HG03469 (cell line): ENCODE measurements at regions not wholly inside any gene's neighbourhood (a gene's known extent, or its start where the extent isn't known, plus 50 kb on each side); places are given as distances from the start of the nearest gene placed in this dataset.

Experiments used
- ATAC-seq: cut with Tn5 transposase; IDR thresholded peaks from one replicate; pipeline ENCODE4 v1.9.1; 2021; ENCODE audit warnings: mild to moderate bottlenecking, moderate library complexity, moderate number of reproducible peaks; ENCODE audit not compliant: unreplicated experiment

DNA sequence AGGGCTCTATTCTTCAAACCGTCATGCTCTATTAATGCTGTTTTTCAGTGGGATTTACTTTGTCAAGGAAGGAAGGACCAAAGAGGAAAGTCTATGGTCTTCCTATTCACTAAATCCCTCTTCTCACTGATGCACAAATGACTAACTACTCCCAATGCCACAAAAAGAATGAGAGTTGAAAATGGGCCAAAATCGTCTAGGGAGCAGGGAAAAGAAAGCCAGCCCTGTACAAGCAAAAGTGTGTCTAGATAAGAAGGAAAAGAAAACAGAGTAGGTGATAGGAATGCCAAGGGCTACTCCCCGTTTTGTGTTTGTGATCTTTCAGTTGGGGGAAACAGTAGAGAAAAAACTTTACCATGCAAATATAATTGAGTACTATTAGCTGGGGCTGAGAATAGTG, 97.2 kb upstream of the TMCO5A start:
- ATAC-seq, result no peak

DNA sequence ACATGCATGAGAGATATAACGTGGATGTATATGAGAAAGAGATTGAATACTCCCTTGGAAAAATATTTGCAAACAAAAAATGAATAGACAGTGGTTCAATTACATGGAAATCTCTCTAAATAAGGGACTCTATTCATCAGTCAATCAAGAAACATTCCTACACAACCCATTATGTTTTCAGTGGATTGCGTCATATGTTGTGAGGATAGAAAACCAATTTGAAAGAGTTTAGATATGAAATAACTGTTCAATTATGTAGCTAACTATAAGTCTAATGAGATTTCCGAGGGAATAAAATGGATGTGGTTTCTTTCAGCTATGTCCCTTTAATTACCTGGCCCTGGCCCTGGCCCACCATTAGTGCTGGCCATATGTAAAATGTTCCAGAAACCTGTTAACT, 86.7 kb upstream of the TMCO5A start:
- ATAC-seq, result no peak

DNA sequence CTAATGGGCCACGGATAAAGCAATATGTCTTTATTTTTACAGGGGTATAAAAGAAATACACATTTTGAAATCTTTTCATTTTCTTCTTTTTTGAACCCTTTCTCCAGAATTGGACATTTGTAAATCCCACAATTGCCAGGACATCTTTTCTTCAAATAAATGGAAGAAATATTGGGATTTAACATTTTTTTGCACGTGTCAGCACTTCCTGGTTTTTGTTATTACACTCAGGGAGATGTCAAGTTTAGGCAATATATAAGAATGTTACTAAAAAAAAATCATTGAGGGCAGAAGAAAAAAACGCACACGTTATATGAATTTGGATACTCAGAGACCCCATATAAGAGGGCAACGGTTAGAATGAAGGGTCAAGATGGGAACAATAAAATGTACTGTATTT, 78.3 kb upstream of the TMCO5A start:
- no peak for ATAC-seq

DNA sequence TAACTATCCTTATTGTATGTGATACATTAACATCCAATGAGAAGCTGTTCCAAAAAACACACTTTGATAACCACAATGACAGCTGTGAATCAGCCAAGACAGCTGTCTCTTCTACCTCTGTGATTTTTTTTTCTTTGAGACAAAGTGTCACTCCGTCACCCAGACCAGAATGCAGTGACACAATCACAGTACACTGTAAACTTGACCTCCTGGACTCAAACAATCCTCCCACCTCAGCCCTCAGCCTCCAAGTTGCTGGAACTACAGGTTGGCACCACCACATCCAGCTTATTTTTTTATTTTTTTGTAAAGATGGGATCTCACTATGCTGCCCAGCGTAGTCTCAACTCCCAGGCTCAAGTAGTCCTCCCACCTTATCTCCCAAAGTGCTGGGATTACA, 73.5 kb upstream of the TMCO5A start:
- no peak for ATAC-seq

DNA sequence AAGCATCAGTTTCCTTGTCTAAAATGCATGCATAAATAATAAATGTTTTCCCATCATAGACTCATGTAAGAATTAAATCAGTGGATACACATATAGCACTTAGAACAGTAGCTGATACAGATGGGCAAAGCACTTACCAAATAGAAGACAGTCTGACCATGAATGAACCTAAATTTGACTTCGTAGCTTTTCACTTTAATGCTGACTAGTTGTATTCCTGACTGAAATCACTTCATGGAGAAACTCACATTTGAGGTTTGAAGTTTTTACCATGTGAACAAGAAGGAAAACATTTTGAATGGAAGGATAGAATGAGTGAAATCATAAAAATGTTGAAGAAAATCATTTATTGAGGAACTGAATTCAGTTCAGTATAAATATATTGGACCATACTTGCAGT, 68.8 kb upstream of the TMCO5A start:
- ATAC-seq, result no peak

DNA sequence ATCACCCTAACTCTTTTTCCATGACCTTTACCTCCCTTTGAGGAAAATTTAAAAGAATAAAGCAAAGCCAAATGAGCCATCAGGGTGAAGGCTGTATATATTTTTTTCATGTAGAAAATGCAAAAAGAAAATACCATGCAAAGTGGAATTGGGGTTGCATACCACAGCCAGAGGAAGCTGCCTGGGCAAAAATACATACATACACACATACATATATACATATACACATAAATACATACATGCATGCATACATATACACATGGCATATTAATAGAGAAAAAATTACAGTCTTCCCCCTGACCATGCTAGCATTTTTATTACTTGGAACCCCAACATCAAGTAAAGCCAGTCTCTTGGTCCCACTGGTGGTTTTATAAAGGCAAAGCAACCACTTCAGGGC, 63.7 kb upstream of the TMCO5A start:
- no peak for ATAC-seq

DNA sequence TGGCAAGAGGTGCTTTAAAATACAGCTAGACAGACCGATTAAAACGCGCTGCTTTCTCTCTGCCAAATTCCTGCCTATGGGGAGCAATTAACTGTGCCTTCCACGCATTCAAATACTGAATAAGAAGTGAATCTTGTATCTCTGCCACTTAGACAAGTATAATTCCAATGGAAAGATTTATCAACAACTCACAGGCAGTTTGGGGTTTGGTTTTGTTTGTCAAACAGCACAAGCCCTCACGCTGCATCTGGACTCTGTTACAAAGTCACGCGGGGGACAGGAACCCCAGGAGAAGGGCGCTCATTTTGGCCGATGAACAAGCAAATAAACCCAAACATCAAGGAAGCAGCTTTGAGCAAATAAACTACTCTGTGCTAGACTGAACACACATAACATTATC, 61.8 kb upstream of the TMCO5A start:
- no peak for ATAC-seq

DNA sequence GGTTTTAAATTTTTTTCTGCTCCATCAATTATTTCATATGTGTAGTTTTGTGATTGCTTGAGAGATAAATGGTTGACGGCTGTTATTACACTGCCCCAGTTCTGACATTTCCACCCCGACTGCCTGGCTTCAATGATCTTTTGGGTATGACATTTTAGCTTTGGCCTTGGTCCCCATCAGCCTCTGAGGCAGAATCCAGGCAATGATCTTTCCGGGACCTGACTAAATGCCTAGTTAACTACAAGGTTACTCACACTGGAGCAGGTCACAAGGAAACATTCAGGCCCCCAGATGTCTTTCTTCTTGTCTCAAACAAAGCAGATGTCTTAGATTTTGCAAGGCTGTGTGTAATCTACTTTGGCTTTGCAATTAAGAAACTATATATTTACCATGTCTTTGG, 61.1 kb upstream of the TMCO5A start:
- no peak for ATAC-seq

DNA sequence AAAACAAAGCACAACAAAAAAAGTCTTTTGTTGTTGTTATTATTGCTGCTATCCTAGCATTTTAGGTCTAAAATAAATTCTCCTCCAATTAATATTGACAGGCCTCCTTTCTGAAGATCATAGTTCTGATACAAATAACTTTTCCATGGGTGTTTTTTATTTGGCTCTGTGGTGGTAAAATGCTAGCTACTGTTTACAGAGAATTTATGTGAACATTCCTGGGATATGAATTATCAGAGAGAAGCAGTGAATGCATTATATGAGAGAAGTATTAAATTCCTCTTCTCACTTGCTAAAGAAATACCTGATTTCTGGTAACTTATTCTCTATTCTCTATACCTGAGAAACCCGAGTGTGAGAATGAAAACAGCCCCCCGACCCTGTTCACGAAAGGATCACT, 57.5 kb upstream of the TMCO5A start:
- ATAC-seq, result no peak

DNA sequence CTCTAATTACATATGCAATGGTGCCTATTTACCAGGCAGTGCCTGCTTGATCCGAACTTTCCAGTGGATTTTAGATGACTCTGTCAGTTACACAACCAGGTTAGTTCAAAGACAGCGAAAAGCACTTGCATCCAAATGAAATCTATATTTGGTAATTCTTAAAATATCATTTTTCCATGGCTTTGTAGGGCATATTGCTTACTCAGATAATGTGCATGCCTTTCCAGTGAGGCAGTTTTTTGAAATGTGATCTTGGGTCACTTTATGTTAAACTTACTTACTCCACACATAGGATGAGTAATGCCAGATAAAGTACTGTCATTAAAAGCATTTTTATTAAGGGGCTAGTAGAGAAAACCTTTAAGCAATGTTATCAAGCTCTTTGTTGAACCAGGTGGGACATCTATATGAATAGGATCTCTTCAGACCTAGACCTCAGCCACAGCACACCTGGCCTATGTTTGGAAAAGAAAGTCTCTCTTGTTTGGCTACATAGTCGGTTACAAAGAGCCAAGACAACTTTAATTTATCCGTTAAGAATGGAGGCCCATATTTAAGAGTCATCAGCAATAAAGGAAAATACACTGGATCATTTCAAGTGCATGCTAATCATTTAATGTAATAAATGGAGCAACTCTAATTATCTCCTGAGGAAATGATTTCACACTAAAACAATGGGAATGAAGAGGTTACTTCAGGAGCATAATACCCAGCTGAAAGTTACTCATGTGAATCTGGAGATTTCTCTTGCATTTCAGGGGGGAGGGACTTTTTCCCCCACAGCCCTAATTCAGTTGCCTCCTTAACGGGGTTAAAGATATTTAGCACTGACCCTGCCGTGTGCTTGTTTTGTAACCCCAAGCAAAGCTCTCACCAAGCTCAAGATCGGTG, 56.3 kb upstream of the TMCO5A start:
- no peak for ATAC-seq

DNA sequence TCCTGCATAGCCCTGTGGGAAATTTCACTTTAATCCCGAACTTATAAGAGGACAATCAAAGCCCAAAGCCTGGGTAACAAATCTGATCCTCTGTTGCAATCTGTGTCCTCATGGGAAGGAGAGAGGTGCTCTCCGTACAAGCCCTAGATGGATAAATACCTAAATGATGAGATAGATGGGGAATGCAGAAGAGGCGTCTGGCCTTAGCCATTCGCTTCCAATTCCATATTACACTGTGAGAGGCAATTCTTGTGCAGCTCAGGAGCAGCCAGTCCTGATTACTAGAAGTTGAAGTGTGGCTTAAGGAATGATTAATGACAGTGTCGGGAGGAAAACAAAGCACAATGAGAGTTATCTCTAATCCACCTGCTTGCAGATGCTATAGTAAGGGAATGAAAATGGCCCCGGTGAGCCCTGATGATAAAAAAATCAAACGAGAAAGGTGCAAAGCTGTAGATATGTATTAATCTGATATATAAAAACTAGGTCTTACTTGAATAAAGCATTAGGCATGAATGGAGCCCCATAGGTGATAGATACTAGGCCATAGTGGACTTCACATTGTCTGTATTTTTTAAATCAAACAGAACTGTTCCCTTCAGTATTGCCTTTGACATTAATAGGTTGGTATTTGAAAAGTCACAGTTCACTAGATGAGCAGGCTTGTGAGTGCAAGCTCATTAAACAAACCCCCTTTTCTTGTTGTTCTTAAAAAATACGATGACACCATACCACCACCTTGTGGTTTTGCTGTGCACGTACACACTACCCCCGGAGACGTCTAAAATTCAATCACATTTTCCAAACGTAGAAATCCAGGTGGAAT, 54.2 kb upstream of the TMCO5A start:
- ATAC-seq, result no peak

DNA sequence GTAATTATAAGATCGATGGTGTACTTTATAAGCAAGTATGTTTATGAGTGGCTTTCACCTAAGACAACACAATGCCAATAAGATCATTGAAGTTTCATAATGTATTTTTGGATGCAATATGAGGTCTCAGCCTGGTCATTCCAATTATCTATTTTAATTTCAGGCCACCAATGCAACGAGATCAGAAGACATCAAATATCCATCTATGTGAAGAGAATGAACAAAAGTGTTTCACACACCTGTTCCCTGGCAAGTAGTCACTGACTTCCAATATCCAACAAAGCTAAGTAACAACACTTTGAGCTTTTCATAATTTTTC, 53.6 kb upstream of the TMCO5A start:
- no peak for ATAC-seq

DNA sequence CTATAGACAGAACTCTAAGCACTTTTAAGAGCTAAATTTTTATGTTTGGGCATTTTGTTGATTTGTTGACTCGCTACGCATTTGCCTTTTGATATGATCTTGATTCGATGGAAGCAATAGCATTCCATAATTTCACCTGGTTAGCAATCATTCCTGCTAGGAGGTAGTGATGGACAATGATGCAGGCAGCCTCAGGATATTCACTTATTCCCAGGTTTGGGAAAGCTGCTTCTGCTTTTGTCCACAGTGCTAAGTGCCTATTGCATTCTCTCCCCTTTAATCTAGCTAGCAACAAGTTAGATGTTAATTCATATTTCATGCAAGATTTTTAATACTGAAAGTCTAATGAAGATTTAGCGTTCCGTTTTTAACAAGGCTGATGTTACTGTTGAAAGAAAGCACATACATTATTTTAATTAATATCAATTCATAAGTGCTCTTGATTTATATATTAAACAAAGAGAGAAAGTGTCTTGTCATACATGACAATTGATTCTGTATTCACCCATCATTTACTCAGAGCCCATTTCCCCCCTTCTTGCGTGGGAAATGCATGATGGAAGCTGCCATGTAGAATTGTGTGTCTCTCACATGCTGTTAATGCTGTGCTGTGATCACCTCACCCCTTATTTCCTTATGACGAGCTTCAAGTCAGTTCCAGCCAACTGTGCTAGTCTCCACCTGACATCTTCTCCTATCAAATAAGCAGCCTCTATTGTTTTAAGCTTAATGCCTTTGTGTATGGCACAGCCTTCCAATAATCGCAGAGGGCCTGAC, 53.0 kb upstream of the TMCO5A start:
- ATAC-seq, result no peak

DNA sequence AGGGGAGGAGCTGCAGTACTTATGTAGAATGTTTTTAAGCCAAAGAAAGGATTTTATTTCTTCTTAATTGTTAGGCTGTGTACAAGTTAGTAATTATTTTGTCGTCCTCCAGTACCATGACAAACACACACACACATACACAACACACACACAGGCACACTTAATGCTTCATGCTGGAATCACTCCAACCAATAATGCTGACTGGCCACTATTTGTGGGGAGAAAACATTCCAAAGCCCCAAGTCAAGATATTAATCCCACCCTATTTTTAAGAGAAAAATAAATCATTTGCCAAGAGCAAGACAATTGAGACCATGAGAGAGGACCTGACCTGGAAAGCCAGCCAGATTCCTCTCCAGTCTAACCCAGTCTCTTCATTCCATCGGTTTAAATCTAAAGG, 51.8 kb upstream of the TMCO5A start:
- no peak for ATAC-seq
